ENCODE measurements at regions not wholly inside any gene's neighbourhood (a gene's known extent, or its start where the extent isn't known, plus 50 kb on each side); places are given as distances from the start of the nearest gene placed in this dataset.

- Histone ChIP-seq H4K91ac (ENCODE audit: low read depth, low read length, poor library complexity) (no peak overlapping the region), H3K79me1 (ENCODE audit: low read depth, low read length) (no peaks in the 10 kb centered on the region), H3K27me3 (ENCODE audit: control insufficient read depth in 3 of 3, insufficient read depth in 3 of 3, low read depth in 1 of 3, low read length in 3 of 3) (no peaks in the 10 kb centered on the region), H2BK120ac (ENCODE audit: low read depth, low read length) (no peak overlapping the region), H3K4me3 (ENCODE audit: low read length in 2 of 2) (no peak overlapping the region), H2AK5ac (ENCODE audit: low read depth, low read length) (no peak overlapping the region), H3K9ac (ENCODE audit: low read depth, low read length, poor library complexity) (no peak overlapping the region), H2BK5ac (ENCODE audit: low read length) (no peak overlapping the region), H3K9me3 (replicated peaks in 1 of 2; ENCODE audit: control insufficient read depth in 2 of 2, insufficient read depth in 1 of 2, low read depth in 1 of 2, low read length in 2 of 2) (no peaks in the 10 kb centered on the region), H3K4ac (ENCODE audit: low read length) (no peak overlapping the region), H4K8ac (ENCODE audit: low read depth, low read length) (no peak overlapping the region), H2BK15ac (ENCODE audit: low read length) (no peak overlapping the region), H3K36me3 (replicated peaks in 1 of 2; ENCODE audit: control insufficient read depth in 2 of 2, insufficient read depth in 2 of 2, low read length in 2 of 2) (no peaks in the 10 kb centered on the region), H3K14ac (ENCODE audit: low read length) (no peak overlapping the region), H3K18ac (ENCODE audit: low read length) (no peak overlapping the region), H3K23ac (ENCODE audit: low read depth, low read length, poor library complexity) (no peak overlapping the region), H3K4me2 (ENCODE audit: insufficient read depth, low read length, poor library complexity, severe bottlenecking) (no peak overlapping the region), H3K27ac (replicated peaks; ENCODE audit: low read length) (no peak overlapping the region), H2AFZ (ENCODE audit: low read length) (no peak overlapping the region), H3K4me1 (ENCODE audit: control insufficient read depth in 2 of 2, insufficient read depth in 1 of 2, low read depth in 1 of 2, low read length in 2 of 2) (peaks cover 3% of the 10 kb centered on the region in 2 donors), H2BK12ac (ENCODE audit: low read length) (no peak overlapping the region)
- no peak for DNase-seq (ENCODE audit: low spot score)
- 100% methylated on average over 1 of the region's 3 CpGs; no CpG with 5 or more reads in 1 of the 2 donors for WGBS, 2 donors (ENCODE audit: extremely low coverage in 2 of 2, insufficient read length in 2 of 2, insufficient replicate concordance in 1 of 2)
Observed at GRCh38 chr20:19923762-19924161, 93.4 kb upstream of the NAA20 start.

- Histone ChIP-seq H3K27me3 (ENCODE audit: control insufficient read depth in 3 of 3, insufficient read depth in 3 of 3, low read depth in 1 of 3, low read length in 3 of 3) (no peaks in the 10 kb centered on the region), H3K23ac (ENCODE audit: low read depth, low read length, poor library complexity) (no peak overlapping the region), H3K4ac (ENCODE audit: low read length) (no peak overlapping the region), H3K4me3 (ENCODE audit: low read length in 2 of 2) (no peak overlapping the region), H3K36me3 (replicated peaks in 1 of 2; ENCODE audit: control insufficient read depth in 2 of 2, insufficient read depth in 2 of 2, low read length in 2 of 2) (no peaks in the 10 kb centered on the region), H3K9ac (ENCODE audit: low read depth, low read length, poor library complexity) (no peak overlapping the region), H3K4me2 (ENCODE audit: insufficient read depth, low read length, poor library complexity, severe bottlenecking) (no peak overlapping the region), H3K79me1 (ENCODE audit: low read depth, low read length) (no peaks in the 10 kb centered on the region), H2AFZ (ENCODE audit: low read length) (no peak overlapping the region), H4K91ac (ENCODE audit: low read depth, low read length, poor library complexity) (no peak overlapping the region), H3K27ac (replicated peaks; ENCODE audit: low read length) (no peak overlapping the region), H2AK5ac (ENCODE audit: low read depth, low read length) (no peak overlapping the region), H2BK15ac (ENCODE audit: low read length) (no peak overlapping the region), H2BK5ac (ENCODE audit: low read length) (no peak overlapping the region), H3K14ac (ENCODE audit: low read length) (no peak overlapping the region), H3K4me1 (ENCODE audit: control insufficient read depth in 2 of 2, insufficient read depth in 1 of 2, low read depth in 1 of 2, low read length in 2 of 2) (peaks cover 3% of the 10 kb centered on the region in 2 donors), H3K18ac (ENCODE audit: low read length) (no peak overlapping the region), H2BK12ac (ENCODE audit: low read length) (no peak overlapping the region), H2BK120ac (ENCODE audit: low read depth, low read length) (no peak overlapping the region), H4K8ac (ENCODE audit: low read depth, low read length) (no peak overlapping the region), H3K9me3 (replicated peaks in 1 of 2; ENCODE audit: control insufficient read depth in 2 of 2, insufficient read depth in 1 of 2, low read depth in 1 of 2, low read length in 2 of 2) (no peaks in the 10 kb centered on the region)
- 97% methylated on average over 5 of the region's 5 CpGs; no CpG with 5 or more reads in 1 of the 2 donors for WGBS, 2 donors (ENCODE audit: extremely low coverage in 2 of 2, insufficient read length in 2 of 2, insufficient replicate concordance in 1 of 2)
- no peak for DNase-seq (ENCODE audit: low spot score)
Observed at GRCh38 chr20:19924255-19924654, 92.9 kb upstream of the NAA20 start.

- Histone ChIP-seq H2BK15ac (ENCODE audit: low read length) (no peak overlapping the region), H3K23ac (ENCODE audit: low read depth, low read length, poor library complexity) (no peak overlapping the region)
Observed at GRCh38 chr20:19926591-19926990, 90.6 kb upstream of the NAA20 start.

GRCh38 chr20:19928328-19929011, 88.7 kb upstream of the NAA20 start:
- H3K27ac ChIP-seq (replicated peaks; ENCODE audit: low read length) = no peak overlapping the region
- H3K4me2 ChIP-seq (ENCODE audit: insufficient read depth, low read length, poor library complexity, severe bottlenecking) = no peak overlapping the region
- no peak overlapping the region for H2BK5ac ChIP-seq (ENCODE audit: low read length)
- no peak overlapping the region for H3K23ac ChIP-seq (ENCODE audit: low read depth, low read length, poor library complexity)
- no peak for DNase-seq (ENCODE audit: low spot score)
- H3K4me1 ChIP-seq (ENCODE audit: control insufficient read depth in 2 of 2, insufficient read depth in 1 of 2, low read depth in 1 of 2, low read length in 2 of 2) = no peaks in the 10 kb centered on the region
- H2BK120ac ChIP-seq (ENCODE audit: low read depth, low read length) = no peak overlapping the region
- no peak overlapping the region for H3K18ac ChIP-seq (ENCODE audit: low read length)
- H2AK5ac ChIP-seq (ENCODE audit: low read depth, low read length) = no peak overlapping the region
- H3K4ac ChIP-seq (ENCODE audit: low read length) = no peak overlapping the region
- H3K79me1 ChIP-seq (ENCODE audit: low read depth, low read length) = no peaks in the 10 kb centered on the region
- no peak overlapping the region for H4K8ac ChIP-seq (ENCODE audit: low read depth, low read length)
- no peak overlapping the region for H2AFZ ChIP-seq (ENCODE audit: low read length)
- no peak overlapping the region for H4K91ac ChIP-seq (ENCODE audit: low read depth, low read length, poor library complexity)
- no peaks in the 10 kb centered on the region for H3K36me3 ChIP-seq (replicated peaks in 1 of 2; ENCODE audit: control insufficient read depth in 2 of 2, insufficient read depth in 2 of 2, low read length in 2 of 2)
- H3K27me3 ChIP-seq (ENCODE audit: control insufficient read depth in 3 of 3, insufficient read depth in 3 of 3, low read depth in 1 of 3, low read length in 3 of 3) = no peaks in the 10 kb centered on the region
- H3K14ac ChIP-seq (ENCODE audit: low read length) = peak overlapping the region; percentile 23
- H2BK12ac ChIP-seq (ENCODE audit: low read length) = no peak overlapping the region
- no CpG with 5 or more reads among the region's 9 CpGs for whole genome bisulfite sequencing, 2 donors (ENCODE audit: extremely low coverage in 2 of 2, insufficient read length in 2 of 2, insufficient replicate concordance in 1 of 2)
- H3K9me3 ChIP-seq (replicated peaks in 1 of 2; ENCODE audit: control insufficient read depth in 2 of 2, insufficient read depth in 1 of 2, low read depth in 1 of 2, low read length in 2 of 2) = no peaks in the 10 kb centered on the region
- no peak overlapping the region for H2BK15ac ChIP-seq (ENCODE audit: low read length)
- H3K9ac ChIP-seq (ENCODE audit: low read depth, low read length, poor library complexity) = no peak overlapping the region
- no peak overlapping the region for H3K4me3 ChIP-seq (ENCODE audit: low read length in 2 of 2)

More at GRCh38 chr20:19926591-19926990, 90.6 kb upstream of the NAA20 start:
- DNase-seq (ENCODE audit: low spot score) = no peak
- Histone ChIP-seq H2AK5ac (ENCODE audit: low read depth, low read length) (no peak overlapping the region), H3K4ac (ENCODE audit: low read length) (no peak overlapping the region), H2BK120ac (ENCODE audit: low read depth, low read length) (no peak overlapping the region), H3K4me2 (ENCODE audit: insufficient read depth, low read length, poor library complexity, severe bottlenecking) (no peak overlapping the region), H3K27ac (replicated peaks; ENCODE audit: low read length) (no peak overlapping the region), H4K8ac (ENCODE audit: low read depth, low read length) (no peak overlapping the region), H4K91ac (ENCODE audit: low read depth, low read length, poor library complexity) (no peak overlapping the region), H3K79me1 (ENCODE audit: low read depth, low read length) (no peaks in the 10 kb centered on the region), H3K36me3 (replicated peaks in 1 of 2; ENCODE audit: control insufficient read depth in 2 of 2, insufficient read depth in 2 of 2, low read length in 2 of 2) (no peaks in the 10 kb centered on the region), H3K18ac (ENCODE audit: low read length) (no peak overlapping the region), H3K9ac (ENCODE audit: low read depth, low read length, poor library complexity) (no peak overlapping the region), H3K4me3 (ENCODE audit: low read length in 2 of 2) (no peak overlapping the region), H2BK5ac (ENCODE audit: low read length) (no peak overlapping the region), H3K9me3 (replicated peaks in 1 of 2; ENCODE audit: control insufficient read depth in 2 of 2, insufficient read depth in 1 of 2, low read depth in 1 of 2, low read length in 2 of 2) (no peaks in the 10 kb centered on the region), H2BK12ac (ENCODE audit: low read length) (no peak overlapping the region), H3K27me3 (ENCODE audit: control insufficient read depth in 3 of 3, insufficient read depth in 3 of 3, low read depth in 1 of 3, low read length in 3 of 3) (no peaks in the 10 kb centered on the region), H3K14ac (ENCODE audit: low read length) (no peak overlapping the region), H3K4me1 (ENCODE audit: control insufficient read depth in 2 of 2, insufficient read depth in 1 of 2, low read depth in 1 of 2, low read length in 2 of 2) (no peaks in the 10 kb centered on the region), H2AFZ (ENCODE audit: low read length) (no peak overlapping the region)
- no CpG with 5 or more reads among the region's 4 CpGs for WGBS, 2 donors (ENCODE audit: extremely low coverage in 2 of 2, insufficient read length in 2 of 2, insufficient replicate concordance in 1 of 2)

Measured in neuronal stem cell (in vitro differentiated cells).